VCaP (cell line): ENCODE measurements at regions not wholly inside any gene's neighbourhood (a gene's known extent, or its start where the extent isn't known, plus 50 kb on each side); places are given as distances from the start of the nearest gene placed in this dataset.

Source experiments
- H3K27ac ChIP-seq: fragments of 450-650 bp; 2 replicates; pipeline ENCODE4 v1.5.1; 2017
- CTCF ChIP-seq: fragments of 450-650 bp; conservative IDR thresholded peaks from 2 replicates; pipeline ENCODE4 v1.5.1; 2017; ENCODE audit warnings: mild to moderate bottlenecking, moderate library complexity

GRCh38 chr1:217053676-217054075, 330.4 kb upstream of the ESRRG start:
- H3K27ac ChIP-seq, result no peak overlapping the region
- no peak for TF ChIP-seq CTCF

- no peak overlapping the region for H3K27ac ChIP-seq
- no peak for TF ChIP-seq CTCF
These were observed 329.4 kb upstream of the ESRRG start for GRCh38 chr1:217052626-217053025.

GRCh38 chr1:217052196-217052595, 329.0 kb upstream of the ESRRG start:
- no peak overlapping the region for H3K27ac ChIP-seq
- TF ChIP-seq CTCF, result no peak

- TF ChIP-seq CTCF, result no peak
- H3K27ac ChIP-seq, result no peak overlapping the region
These were observed 326.5 kb upstream of the ESRRG start for GRCh38 chr1:217049721-217050120.

- no peak for TF ChIP-seq CTCF
These were observed 325.9 kb upstream of the ESRRG start for GRCh38 chr1:217049081-217049480.

GRCh38 chr1:217048104-217048707, 325.0 kb upstream of the ESRRG start:
- 0 out of 2 replicates have a peak, but pooled peaks have one; percentile 16 for TF ChIP-seq CTCF
- no peak overlapping the region for H3K27ac ChIP-seq

More at GRCh38 chr1:217049081-217049480, 325.9 kb upstream of the ESRRG start:
- no peak overlapping the region for H3K27ac ChIP-seq

- no peak overlapping the region for H3K27ac ChIP-seq
- TF ChIP-seq CTCF, result no peak
These were observed 317.7 kb upstream of the ESRRG start for GRCh38 chr1:217040711-217041455.
